GM12864 (cell line): ENCODE measurements at regions not wholly inside any gene's neighbourhood (a gene's known extent, or its start where the extent isn't known, plus 50 kb on each side); places are given as distances from the start of the nearest gene placed in this dataset.

Experiments used
- DNase-seq: peaks from one replicate; pipeline ENCODE4 v3.0.0-alpha.2; 2011; ENCODE audit warnings: low read depth
- H3K4me3 ChIP-seq: 2 replicates; pipeline ENCODE4 v1.5.1; 2011; ENCODE audit warnings: mild to moderate bottlenecking, low read depth, low read length, control low read depth
- TF ChIP-seq, protein P1 (sequence below): IDR thresholded peaks from 2 replicates; pipeline ENCODE4 v1.5.1; 2011; ENCODE audit warnings: low read depth, mild to moderate bottlenecking, moderate library complexity, low read length, control low read depth, inconsistent platforms; ENCODE audit errors: missing control alignments

GRCh38 chr6:79330704-79331103 is 96.2 kb upstream of the HMGN3 start:
- DNase-seq, result no peak
- TF ChIP-seq, protein P1, sequence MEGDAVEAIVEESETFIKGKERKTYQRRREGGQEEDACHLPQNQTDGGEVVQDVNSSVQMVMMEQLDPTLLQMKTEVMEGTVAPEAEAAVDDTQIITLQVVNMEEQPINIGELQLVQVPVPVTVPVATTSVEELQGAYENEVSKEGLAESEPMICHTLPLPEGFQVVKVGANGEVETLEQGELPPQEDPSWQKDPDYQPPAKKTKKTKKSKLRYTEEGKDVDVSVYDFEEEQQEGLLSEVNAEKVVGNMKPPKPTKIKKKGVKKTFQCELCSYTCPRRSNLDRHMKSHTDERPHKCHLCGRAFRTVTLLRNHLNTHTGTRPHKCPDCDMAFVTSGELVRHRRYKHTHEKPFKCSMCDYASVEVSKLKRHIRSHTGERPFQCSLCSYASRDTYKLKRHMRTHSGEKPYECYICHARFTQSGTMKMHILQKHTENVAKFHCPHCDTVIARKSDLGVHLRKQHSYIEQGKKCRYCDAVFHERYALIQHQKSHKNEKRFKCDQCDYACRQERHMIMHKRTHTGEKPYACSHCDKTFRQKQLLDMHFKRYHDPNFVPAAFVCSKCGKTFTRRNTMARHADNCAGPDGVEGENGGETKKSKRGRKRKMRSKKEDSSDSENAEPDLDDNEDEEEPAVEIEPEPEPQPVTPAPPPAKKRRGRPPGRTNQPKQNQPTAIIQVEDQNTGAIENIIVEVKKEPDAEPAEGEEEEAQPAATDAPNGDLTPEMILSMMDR, result no peak
- no peak overlapping the region for H3K4me3 ChIP-seq

GRCh38 chr6:79313254-79313653 is 78.8 kb upstream of the HMGN3 start:
- no peak overlapping the region for H3K4me3 ChIP-seq
- TF ChIP-seq, protein P1, result no peak
- DNase-seq, result no peak

GRCh38 chr6:79307321-79308036 is 73.0 kb upstream of the HMGN3 start:
- DNase-seq, result no peak
- TF ChIP-seq, protein P1, result no peak
- H3K4me3 ChIP-seq, result no peak overlapping the region

- no peak overlapping the region for H3K4me3 ChIP-seq
- TF ChIP-seq, protein P1, result no peak
- DNase-seq, result no peak
Measured at GRCh38 chr6:79305020-79305419, 70.5 kb upstream of the HMGN3 start.

DNA sequence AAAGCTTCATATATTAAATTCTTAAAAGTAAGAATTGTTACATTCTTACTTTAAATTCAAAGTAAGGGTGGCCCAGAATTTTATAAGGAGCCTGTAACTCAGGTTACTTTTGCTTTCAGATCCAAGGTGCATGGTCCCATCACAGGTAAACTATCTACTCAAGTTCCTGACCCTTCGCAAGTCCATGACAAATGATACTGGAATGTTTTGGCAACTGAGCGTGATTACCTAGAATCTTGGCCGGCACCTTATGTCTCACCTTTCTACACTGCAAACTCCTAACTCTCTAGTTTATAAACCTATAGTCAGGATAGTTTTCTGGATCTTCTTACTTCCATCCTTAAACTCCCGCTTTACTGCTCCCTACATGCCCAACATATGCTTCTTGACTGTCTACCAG is 67.9 kb upstream of the HMGN3 start:
- TF ChIP-seq, protein P1, result no peak
- no peak for DNase-seq
- H3K4me3 ChIP-seq, result no peak overlapping the region

GRCh38 chr6:79301290-79301689 is 66.8 kb upstream of the HMGN3 start:
- no peak for DNase-seq
- TF ChIP-seq, protein P1, result no peak
- H3K4me3 ChIP-seq, result no peak overlapping the region

- DNase-seq, result no peak
- TF ChIP-seq, protein P1, result no peak
- H3K4me3 ChIP-seq, result no peak overlapping the region
Measured at GRCh38 chr6:79296211-79296610, 61.7 kb upstream of the HMGN3 start.
